PC-9 (cell line): ENCODE measurements at regions not wholly inside any gene's neighbourhood (a gene's known extent, or its start where the extent isn't known, plus 50 kb on each side); places are given as distances from the start of the nearest gene placed in this dataset.

Experiments
- BruUV-seq: library from RNA; stranded (reverse); fragments of 400-500 nt; replicated peaks from 2 replicates; lab custom pipeline; 2021; lab: Mats Ljungman, UMichigan
- CTCF ChIA-PET: fragments of 300-600 bp; sonication (Branson Sonifier 250); formaldehyde crosslinking; loops from one replicate; lab custom pipeline; 2022; ENCODE audit warnings: antibody characterized with exemption; lab: Charles Lee
- POLR2A ChIA-PET: fragments of 300-600 bp; sonication (Branson Sonifier 250); formaldehyde crosslinking; loops from one replicate; lab custom pipeline; 2022; ENCODE audit warnings: antibody characterized with exemption; ENCODE audit not compliant: unreplicated experiment; lab: Charles Lee
- DNase-seq, 2 experiments: peaks; one replicate each; pipeline versions ENCODE4 v3.0.0 to v3.0.0-alpha.2; 2015 to 2022; ENCODE audit warnings: mixed read lengths in 1 of 2
- H2AFZ ChIP-seq: fragments of 200-600 bp; sonication (generic); 2 replicates; pipeline ENCODE4 v1.8.1; 2017; ENCODE audit warnings: antibody characterized with exemption
- H3F3A ChIP-seq: fragments of 200-600 bp; sonication (generic); 2 replicates; pipeline ENCODE4 v1.8.1; 2017; ENCODE audit warnings: antibody characterized with exemption, mild to moderate bottlenecking, low read depth; ENCODE audit not compliant: insufficient read depth
- H3K27ac ChIP-seq: fragments of 200-600 bp; sonication (generic); 2 replicates; pipeline ENCODE4 v1.6.1; 2016; ENCODE audit warnings: mixed run types
- H3K27me3 ChIP-seq: fragments of 200-600 bp; sonication (generic); 2 replicates; pipeline ENCODE4 v1.6.1; 2016; ENCODE audit warnings: low read depth, mixed run types; ENCODE audit not compliant: insufficient read depth
- H3K36me3 ChIP-seq: fragments of 200-600 bp; sonication (generic); 2 replicates; pipeline ENCODE4 v1.6.1; 2016; ENCODE audit warnings: low read depth, mixed run types
- H3K4me1 ChIP-seq: fragments of 200-600 bp; sonication (generic); replicated peaks from 2 replicates; pipeline ENCODE4 v1.6.1; 2016; ENCODE audit warnings: mixed run types; ENCODE audit not compliant: insufficient read depth
- H3K4me2 ChIP-seq: fragments of 200-600 bp; sonication (generic); 2 replicates; pipeline ENCODE4 v1.6.1; 2017; ENCODE audit warnings: mixed run types
- H3K4me3 ChIP-seq: fragments of 200-600 bp; sonication (generic); 2 replicates; pipeline ENCODE4 v1.6.1; 2016; ENCODE audit warnings: mixed run types
- H3K79me2 ChIP-seq: fragments of 200-600 bp; sonication (generic); 2 replicates; pipeline ENCODE4 v1.6.1; 2017; ENCODE audit warnings: low read depth, mixed run types
- H3K9me2 ChIP-seq: fragments of 200-600 bp; sonication (generic); 2 replicates; pipeline ENCODE4 v1.8.1; 2017; ENCODE audit warnings: mild to moderate bottlenecking; ENCODE audit not compliant: insufficient read depth
- H3K9me3 ChIP-seq: fragments of 200-600 bp; sonication (generic); 2 replicates; pipeline ENCODE4 v1.8.1; 2016; ENCODE audit warnings: low read depth; ENCODE audit not compliant: insufficient read depth
- H4K20me1 ChIP-seq: fragments of 200-600 bp; sonication (generic); 2 replicates; pipeline ENCODE4 v1.8.1; 2017; ENCODE audit not compliant: insufficient read depth
- CTCF ChIP-seq: fragments of 200-600 bp; sonication (generic); conservative IDR thresholded peaks from 2 replicates; pipeline ENCODE4 v1.6.1; 2017; ENCODE audit warnings: mixed run types, antibody characterized with exemption, mild to moderate bottlenecking, moderate library complexity
- EZH2 ChIP-seq: fragments of 200-600 bp; sonication (generic); IDR thresholded peaks from 2 replicates; pipeline ENCODE4 v1.8.0; 2017; ENCODE audit warnings: antibody characterized with exemption, low read depth
- intact Hi-C: fragments of 100-400 bp; cut with micrococcal nuclease; formaldehyde crosslinking; loops from one replicate; pipeline ENCODE4 v1.10.0; 2022; ENCODE audit not compliant: unreplicated experiment

GRCh38 chr3:22318325-22318724, 567.3 kb upstream of the ZNF385D start:
- Histone ChIP-seq H2AFZ (no peak overlapping the region), H3K4me1 (no peaks in the 10 kb centered on the region), H3K27me3 (no peaks in the 10 kb centered on the region), H3K79me2 (no peaks in the 10 kb centered on the region), H4K20me1 (no peaks in the 10 kb centered on the region), H3K36me3 (no peaks in the 10 kb centered on the region), H3K9me2 (no peaks in the 10 kb centered on the region; the same call in 1 of the 2 replicates), H3F3A (no peaks in the 10 kb centered on the region), H3K27ac (no peak overlapping the region), H3K9me3 (peaks cover 5% of the 10 kb centered on the region; the same call in 1 of the 2 replicates), H3K4me3 (no peak overlapping the region), H3K4me2 (no peak overlapping the region)
- DNase-seq = no peak
- no TSS peak for BruUV-seq
- ChIA-PET CTCF (no interaction called here), POLR2A (no interaction called here)
- intact Hi-C loops = no loop called here
- TF ChIP-seq CTCF (no peak), EZH2 (no peak)

GRCh38 chr3:22319446-22319845, 568.4 kb upstream of the ZNF385D start:
- no peak for DNase-seq
- Histone ChIP-seq H3F3A (no peaks in the 10 kb centered on the region), H3K79me2 (no peaks in the 10 kb centered on the region), H3K4me3 (no peak overlapping the region), H3K4me2 (no peak overlapping the region), H3K27me3 (no peaks in the 10 kb centered on the region), H3K9me3 (peaks cover 5% of the 10 kb centered on the region; the same call in 1 of the 2 replicates), H3K4me1 (no peaks in the 10 kb centered on the region), H3K36me3 (no peaks in the 10 kb centered on the region), H3K27ac (no peak overlapping the region), H4K20me1 (no peaks in the 10 kb centered on the region), H3K9me2 (no peaks in the 10 kb centered on the region; the same call in 1 of the 2 replicates), H2AFZ (0 out of 2 replicates have a peak overlapping the region, but pooled peaks have one; percentile 46)
- POLR2A ChIA-PET = no interaction called here
- no TSS peak for BruUV-seq
- TF ChIP-seq EZH2 (no peak), CTCF (no peak)
- intact Hi-C loops = no loop called here
- CTCF ChIA-PET = no interaction called here

GRCh38 chr3:22322861-22323260, 571.9 kb upstream of the ZNF385D start:
- Histone ChIP-seq H3K27ac (no peak overlapping the region), H3K27me3 (no peaks in the 10 kb centered on the region), H4K20me1 (no peaks in the 10 kb centered on the region), H3K36me3 (no peaks in the 10 kb centered on the region), H3K79me2 (no peaks in the 10 kb centered on the region), H3K9me3 (0 out of 2 replicates have a peak, but pooled peaks cover under 1% of the 10 kb centered on the region), H3F3A (no peaks in the 10 kb centered on the region), H3K4me3 (no peak overlapping the region), H3K4me2 (no peak overlapping the region), H3K4me1 (no peaks in the 10 kb centered on the region), H3K9me2 (no peaks in the 10 kb centered on the region; the same call in 1 of the 2 replicates), H2AFZ (no peak overlapping the region)
- intact Hi-C loops = no loop called here
- TF ChIP-seq CTCF (no peak), EZH2 (no peak)
- ChIA-PET POLR2A (no interaction called here), CTCF (no interaction called here)
- no peak for DNase-seq
- BruUV-seq = no TSS peak
